Fibroblast of the aortic adventitia (primary cell): ENCODE measurements at regions not wholly inside any gene's neighbourhood (a gene's known extent, or its start where the extent isn't known, plus 50 kb on each side); places are given as distances from the start of the nearest gene placed in this dataset.

Experiments
- DNase-seq: peaks from one replicate; pipeline ENCODE4 v3.0.0-alpha.2; 2010; ENCODE audit warnings: low read depth
- H3K4me3 ChIP-seq: 2 replicates; pipeline ENCODE4 v1.5.1; 2011; ENCODE audit warnings: low read depth, mild to moderate bottlenecking, control low read depth, low read length, moderate library complexity
- TF ChIP-seq, protein P1 (sequence below): IDR thresholded peaks from 2 replicates; pipeline ENCODE4 v1.5.1; 2011; ENCODE audit warnings: mild to moderate bottlenecking, low read length, control low read depth, inconsistent platforms; ENCODE audit not compliant: insufficient read depth

DNA sequence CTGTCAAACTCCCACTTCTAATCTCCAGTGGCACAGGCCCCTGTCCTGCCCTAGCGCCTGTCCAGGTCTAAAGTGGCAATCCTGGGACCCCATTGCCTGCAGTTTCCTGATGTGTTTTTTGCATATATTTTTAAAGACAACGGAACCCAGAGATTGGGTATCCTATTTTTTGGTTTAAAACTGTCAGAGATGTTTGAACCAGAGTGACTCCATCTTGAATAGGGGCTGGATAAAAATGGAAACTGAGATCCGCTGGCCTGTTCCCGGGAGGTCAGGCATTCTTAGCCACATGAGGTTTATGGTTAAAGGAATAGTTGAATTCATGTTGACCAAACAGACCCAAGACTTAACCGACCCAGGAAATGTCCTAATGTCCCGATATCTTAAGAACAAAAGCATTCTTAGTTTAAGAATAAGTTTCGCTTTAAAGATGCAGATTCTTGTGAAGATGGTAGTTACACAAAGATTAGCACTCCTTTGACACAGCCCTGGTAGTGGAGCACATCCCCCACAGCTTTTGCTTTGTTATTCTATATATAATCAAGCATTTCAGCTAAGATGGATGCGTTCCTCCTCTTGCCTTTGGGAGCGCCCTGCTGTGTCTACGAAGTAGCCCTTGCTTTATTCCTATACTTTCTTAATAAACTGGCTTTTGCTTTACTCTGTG, 332.1 kb downstream of the UQCRFS1 start:
- no peak overlapping the region for H3K4me3 ChIP-seq
- TF ChIP-seq, protein P1, sequence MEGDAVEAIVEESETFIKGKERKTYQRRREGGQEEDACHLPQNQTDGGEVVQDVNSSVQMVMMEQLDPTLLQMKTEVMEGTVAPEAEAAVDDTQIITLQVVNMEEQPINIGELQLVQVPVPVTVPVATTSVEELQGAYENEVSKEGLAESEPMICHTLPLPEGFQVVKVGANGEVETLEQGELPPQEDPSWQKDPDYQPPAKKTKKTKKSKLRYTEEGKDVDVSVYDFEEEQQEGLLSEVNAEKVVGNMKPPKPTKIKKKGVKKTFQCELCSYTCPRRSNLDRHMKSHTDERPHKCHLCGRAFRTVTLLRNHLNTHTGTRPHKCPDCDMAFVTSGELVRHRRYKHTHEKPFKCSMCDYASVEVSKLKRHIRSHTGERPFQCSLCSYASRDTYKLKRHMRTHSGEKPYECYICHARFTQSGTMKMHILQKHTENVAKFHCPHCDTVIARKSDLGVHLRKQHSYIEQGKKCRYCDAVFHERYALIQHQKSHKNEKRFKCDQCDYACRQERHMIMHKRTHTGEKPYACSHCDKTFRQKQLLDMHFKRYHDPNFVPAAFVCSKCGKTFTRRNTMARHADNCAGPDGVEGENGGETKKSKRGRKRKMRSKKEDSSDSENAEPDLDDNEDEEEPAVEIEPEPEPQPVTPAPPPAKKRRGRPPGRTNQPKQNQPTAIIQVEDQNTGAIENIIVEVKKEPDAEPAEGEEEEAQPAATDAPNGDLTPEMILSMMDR: no peak
- DNase-seq: no peak

DNA sequence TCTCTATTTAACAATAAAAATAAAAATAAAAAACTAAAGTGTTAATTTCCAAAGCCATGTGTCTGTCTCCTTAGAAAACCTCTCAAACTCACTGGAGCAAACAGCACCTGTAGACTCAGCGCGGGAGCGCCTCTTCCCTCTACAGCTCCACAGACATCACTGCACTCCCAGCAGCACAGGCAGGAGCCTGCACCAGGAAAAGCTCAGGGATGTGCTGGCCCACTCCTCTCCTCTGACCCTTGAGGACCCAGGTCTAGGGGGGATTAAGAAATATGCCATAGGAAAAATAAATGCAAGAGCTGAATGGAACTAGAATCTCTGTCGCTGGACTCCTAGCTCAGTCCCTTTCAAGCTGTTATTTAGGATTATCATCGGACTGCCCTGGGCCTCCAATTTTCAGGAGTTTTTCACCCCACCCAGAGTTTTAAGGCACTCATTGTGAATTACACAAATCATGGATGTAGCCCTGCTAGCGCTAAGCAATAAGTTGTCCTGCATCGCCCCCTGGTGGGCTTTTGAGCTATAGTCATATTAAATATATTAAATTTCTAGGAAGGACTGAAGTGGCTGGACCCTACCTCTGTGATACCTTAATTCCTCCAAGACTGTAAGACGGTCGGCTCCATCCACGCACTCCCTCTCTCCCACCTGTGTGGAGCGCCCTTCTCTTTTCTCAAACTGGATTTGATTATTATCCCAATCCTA, 333.9 kb downstream of the UQCRFS1 start:
- DNase-seq: peak; percentile 93
- H3K4me3 ChIP-seq: no peak overlapping the region
- TF ChIP-seq, protein P1: peak; percentile 52

DNA sequence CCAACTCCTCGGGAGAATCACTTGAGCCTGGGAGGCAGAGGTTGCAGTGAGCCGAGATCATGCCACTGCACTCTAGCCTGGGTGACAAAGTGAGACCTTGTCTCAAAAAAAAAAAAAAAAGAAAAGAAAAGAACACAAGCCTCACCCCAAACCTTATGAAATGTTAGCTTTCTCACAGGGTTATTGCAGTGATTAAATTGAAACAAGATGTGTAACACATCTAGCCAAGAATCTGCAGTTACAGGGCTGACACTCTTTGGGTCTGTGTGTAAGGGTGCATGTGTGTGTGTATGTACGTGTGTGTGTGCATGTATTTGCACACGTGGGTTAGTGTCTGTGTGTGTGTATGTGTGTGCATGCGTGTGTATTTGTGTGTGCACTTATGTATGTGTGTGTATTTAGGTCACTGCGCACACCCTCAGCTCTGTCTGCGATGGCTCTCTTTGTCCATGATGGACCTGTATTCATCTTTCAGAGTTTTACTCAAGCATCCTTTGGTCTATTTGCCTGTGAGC, 336.3 kb downstream of the UQCRFS1 start:
- TF ChIP-seq, protein P1: no peak
- DNase-seq: peak; percentile 61
- no peak overlapping the region for H3K4me3 ChIP-seq

DNA sequence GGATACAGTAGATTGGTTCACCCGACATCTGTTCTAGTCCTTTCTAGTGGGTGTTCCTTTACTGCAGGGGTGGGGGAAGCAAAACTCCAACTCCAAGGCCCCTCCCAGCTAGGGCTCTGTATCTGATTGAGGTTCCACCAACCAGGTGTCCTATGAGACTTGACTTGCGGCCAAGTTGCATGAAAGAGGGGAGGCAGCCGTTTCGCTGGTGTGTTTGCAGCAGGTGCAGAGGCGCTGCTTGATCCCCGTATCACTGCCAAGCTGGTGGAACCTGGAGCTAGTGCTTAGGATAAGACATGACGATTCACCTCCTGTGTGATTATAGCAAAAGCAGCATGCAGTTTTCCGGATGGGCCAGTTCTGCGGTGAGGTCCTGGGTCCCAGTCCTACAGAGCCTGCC, 338.2 kb downstream of the UQCRFS1 start:
- TF ChIP-seq, protein P1: no peak
- no peak for DNase-seq
- H3K4me3 ChIP-seq: no peak overlapping the region

DNA sequence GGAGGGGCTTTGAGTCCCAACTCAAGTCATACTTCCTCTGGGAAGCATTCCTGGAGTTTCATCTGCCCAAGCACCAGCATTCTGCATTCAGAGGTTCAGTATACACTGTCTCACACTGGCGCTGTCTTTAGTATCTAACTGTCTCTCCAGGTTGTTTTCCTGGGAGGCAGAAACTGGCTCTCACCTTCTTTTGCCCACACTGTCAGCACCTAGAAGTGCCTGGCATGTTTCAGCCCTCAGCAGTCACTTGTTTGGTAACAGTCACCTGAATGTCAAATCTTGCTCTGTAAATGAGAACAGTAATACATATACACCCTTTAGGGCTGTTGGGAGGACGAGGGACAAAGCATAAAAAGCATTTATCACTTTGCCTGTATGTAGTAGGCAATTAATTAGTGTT, 339.6 kb downstream of the UQCRFS1 start:
- TF ChIP-seq, protein P1: no peak
- no peak for DNase-seq
- no peak overlapping the region for H3K4me3 ChIP-seq

DNA sequence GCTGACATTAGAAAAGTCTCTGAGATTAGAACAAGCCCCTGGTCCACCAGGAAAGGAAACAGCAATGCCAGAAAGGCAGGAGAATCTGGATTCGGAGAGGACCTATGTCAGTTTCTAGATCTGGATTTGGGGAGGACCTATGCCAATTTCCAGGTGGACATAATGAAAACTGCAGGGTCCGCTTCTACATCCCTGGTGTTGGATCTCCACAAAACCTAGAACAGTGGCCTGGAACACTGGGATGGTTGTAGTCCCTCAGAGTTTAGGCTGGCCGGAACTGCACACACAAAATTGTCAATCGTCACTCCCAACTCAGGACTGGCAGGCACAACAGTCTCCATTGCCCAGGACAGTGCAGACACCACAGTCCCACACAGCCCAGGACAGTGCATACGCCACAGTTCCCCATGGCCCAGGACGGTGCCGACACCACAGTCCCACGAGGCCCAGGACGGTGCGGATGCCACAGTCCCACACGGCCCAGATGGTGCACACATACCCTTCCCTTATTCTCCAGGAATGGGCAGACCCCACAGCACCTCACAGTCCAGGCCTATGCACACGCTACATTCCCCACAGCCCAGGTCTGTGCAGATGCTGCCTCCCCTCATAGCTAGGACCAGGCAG, 341.7 kb downstream of the UQCRFS1 start:
- no peak for DNase-seq
- TF ChIP-seq, protein P1: no peak
- H3K4me3 ChIP-seq: no peak overlapping the region
